K562 (cell line): ENCODE measurements at regions not wholly inside any gene's neighbourhood (a gene's known extent, or its start where the extent isn't known, plus 50 kb on each side); places are given as distances from the start of the nearest gene placed in this dataset.

ENCODE experiments used
- ATAC-seq: fragments of 200-7000 bp; cut with Tn5 transposase; 3 replicates; pipeline ENCODE4 v1.9.1; 2020; ENCODE audit warnings: moderate library complexity
- BruUV-seq: library from RNA; stranded (reverse); fragments of 400-500 nt; replicated peaks from 2 replicates; lab custom pipeline; 2021; lab: Mats Ljungman, UMichigan
- CTCF ChIA-PET: fragments of 300-600 bp; formaldehyde crosslinking; extraction: SDS; loops from one replicate; lab custom pipeline; 2021; ENCODE audit warnings: low intra/inter-chr PET ratio; lab: Yijun Ruan, JAX
- POLR2A ChIA-PET: fragments of 300-600, 350-650 bp; sonication (Branson Sonifier 250); formaldehyde crosslinking; extraction: SDS; loops from one replicate; lab custom pipeline; 2021; ENCODE audit warnings: antibody characterized with exemption, inconsistent platforms; lab: Yijun Ruan, JAX
- DNase-seq, 4 experiments: peaks; one replicate each; pipeline versions ENCODE4 v3.0.0 to v3.0.0-alpha.2; 2011 to 2018; ENCODE audit warnings: low spot score in 3 of 4, mixed read lengths in 3 of 4; ENCODE audit errors: extremely low read depth in 1 of 4
- FAIRE-seq: peaks from 2 replicates; lab custom pipeline; 2011; peaks lifted over from hg19 to GRCh38; lab: Jason Lieb, UNC
- H2AFZ ChIP-seq: 2 replicates; pipeline ENCODE4 v1.6.0; 2011; ENCODE audit warnings: low read depth, low read length, control low read depth, inconsistent platforms
- H3K27ac ChIP-seq: fragments of 200-600 bp; 3 replicates; pipeline ENCODE4 v1.8.0; 2011; ENCODE audit warnings: low read depth, mild to moderate bottlenecking, control low read depth, inconsistent platforms, low read length, moderate library complexity, mixed read lengths; ENCODE audit errors: extremely low read depth
- H3K27me3 ChIP-seq, 2 experiments: fragments of 300-600 bp in 1 of 2; 2 replicates in 1 of 2; 3 replicates in 1 of 2; pipeline versions ENCODE4 v1.6.0 to v1.8.0; 2011; ENCODE audit warnings: inconsistent platforms in 2 of 2, low read length in 2 of 2, mild to moderate bottlenecking in 1 of 2, mixed read lengths in 1 of 2, moderate library complexity in 1 of 2; ENCODE audit not compliant: control insufficient read depth in 2 of 2, insufficient read depth in 2 of 2
- H3K36me3 ChIP-seq: fragments of 300-600 bp; 3 replicates; pipeline ENCODE4 v1.8.0; 2011; ENCODE audit warnings: mild to moderate bottlenecking, low read length, inconsistent platforms; ENCODE audit not compliant: control insufficient read depth, insufficient read depth
- H3K4me1 ChIP-seq, 2 experiments: fragments of 200-600 bp in 1 of 2; replicated peaks in 1 of 2; 2 replicates in 1 of 2; 3 replicates in 1 of 2; pipeline versions ENCODE4 v1.5.1 to v1.8.0; 2011; ENCODE audit warnings: inconsistent platforms in 2 of 2, low read length in 2 of 2, mild to moderate bottlenecking in 1 of 2, mixed read lengths in 1 of 2, moderate library complexity in 1 of 2; ENCODE audit not compliant: control insufficient read depth in 2 of 2, insufficient read depth in 2 of 2
- H3K4me2 ChIP-seq: 2 replicates; pipeline ENCODE4 v1.6.1; 2011; ENCODE audit warnings: low read length, control low read depth, inconsistent platforms, mixed read lengths; ENCODE audit not compliant: insufficient read depth
- H3K4me3 ChIP-seq: fragments of 200-600 bp; sonication (generic), shearing (Covaris generic); 2 replicates; pipeline ENCODE4 v1.5.1; 2016; ENCODE audit warnings: control low read depth, inconsistent platforms
- H3K79me2 ChIP-seq: fragments of 200-600 bp; 3 replicates; pipeline ENCODE4 v1.8.0; 2011; ENCODE audit warnings: low read length, inconsistent platforms; ENCODE audit not compliant: control insufficient read depth, insufficient read depth
- H3K9ac ChIP-seq, 2 experiments: 2 replicates each; pipeline versions ENCODE4 v1.6.0 to v1.6.1; 2011; ENCODE audit warnings: low read depth in 2 of 2, low read length in 2 of 2, control low read depth in 1 of 2, inconsistent platforms in 1 of 2, mild to moderate bottlenecking in 1 of 2, mixed read lengths in 1 of 2; ENCODE audit not compliant: insufficient read depth in 1 of 2
- H3K9me1 ChIP-seq: one replicate; pipeline ENCODE4 v1.6.0; 2011; ENCODE audit warnings: inconsistent platforms, mild to moderate bottlenecking, low read length, moderate library complexity; ENCODE audit not compliant: control insufficient read depth, insufficient read depth
- H3K9me3 ChIP-seq: replicated peaks from 2 replicates; pipeline ENCODE4 v1.5.1; 2011; ENCODE audit warnings: low read depth, low read length, inconsistent platforms; ENCODE audit not compliant: control insufficient read depth, insufficient read depth
- H4K20me1 ChIP-seq: replicated peaks from 2 replicates; pipeline ENCODE4 v1.6.1; 2011; ENCODE audit warnings: low read length, inconsistent platforms, mixed read lengths; ENCODE audit not compliant: control insufficient read depth, insufficient read depth
- AFF4 ChIP-seq: sonication (generic); formaldehyde crosslinking; IDR thresholded peaks from 2 replicates; pipeline ENCODE4 v1.8.0; 2023; ENCODE audit warnings: mild to moderate bottlenecking, missing genetic modification reagents
- RFX1 ChIP-seq: fragments of 450-650 bp; IDR thresholded peaks from 2 replicates; pipeline ENCODE4 v1.6.1; 2016; ENCODE audit warnings: mild to moderate bottlenecking, moderate library complexity
- YBX1 ChIP-seq: fragments of 450-650 bp; IDR thresholded peaks from 2 replicates; pipeline ENCODE4 v1.7.1; 2016; ENCODE audit warnings: mild to moderate bottlenecking
- ZNF586 ChIP-seq: fragments of 450-650 bp; formaldehyde crosslinking; conservative IDR thresholded peaks from 2 replicates; pipeline ENCODE4 v1.4.0; 2020; ENCODE audit warnings: mild to moderate bottlenecking, moderate library complexity
- ZSCAN29 ChIP-seq: fragments of 450-650 bp; IDR thresholded peaks from 2 replicates; pipeline ENCODE4 v1.6.1; 2017
- WGBS: fragments of 100-300 bp; shearing (Covaris generic); methylation state at CpG from one replicate; pipeline ENCODE4 v1.1.6; 2016; ENCODE audit warnings: low coverage, mixed read lengths; ENCODE audit not compliant: insufficient coverage; ENCODE audit errors: missing lambda C conversion rate; 5-methylcytosine and 5-hydroxymethylcytosine counted together
- in situ Hi-C: fragments of 300-500 bp; cut with MboI; formaldehyde crosslinking; loops from 4 replicates; pipeline ENCODE4 v1.15.0; 2018; ENCODE audit warnings: inconsistent platforms, mixed read lengths
- intact Hi-C: fragments of 100-400 bp; cut with micrococcal nuclease; formaldehyde crosslinking; loops from 2 replicates; pipeline ENCODE4 v1.14.2; 2022

- Histone ChIP-seq H4K20me1 (no peaks in the 10 kb centered on the region), H2AFZ (no peak overlapping the region), H3K9me3 (no peaks in the 10 kb centered on the region), H3K27ac (no peak overlapping the region)
- POLR2A ChIA-PET: no interaction called here
- intact Hi-C loops (no loop called here), in situ Hi-C loops (no loop called here)
- TF ChIP-seq ZNF586 (CRISPR knock-in tag) (no peak), AFF4 (CRISPR knock-in tag) (no peak), ZSCAN29 (no peak), YBX1 (no peak), RFX1 (peak; percentile 32; the same call in 1 of the 2 replicates)
- TF ChIP-seq, all 486 proteins: peak for 1
- FAIRE-seq (no peak), ATAC-seq (no peak), DNase-seq (no peak)
- Histone ChIP-seq H3K9me1 (no peaks in the 10 kb centered on the region), H3K4me1 (no peaks in the 10 kb centered on the region), H3K27me3 (no peaks in the 10 kb centered on the region), H3K4me2 (no peak overlapping the region), H3K4me3 (no peak overlapping the region), H3K9ac (no peak overlapping the region), H3K79me2 (no peaks in the 10 kb centered on the region), H3K36me3 (no peaks in the 10 kb centered on the region)
- CTCF ChIA-PET: no interaction called here
- BruUV-seq: no TSS peak
- WGBS: 5% methylated on average over 3 of the region's 3 CpGs
These were observed 105.5 kb downstream of the ARL6IP6 start for GRCh38 chr2:152823905-152824304.
